Uterus (tissue), 3 donors: ENCODE measurements at regions not wholly inside any gene's neighbourhood (a gene's known extent, or its start where the extent isn't known, plus 50 kb on each side); places are given as distances from the start of the nearest gene placed in this dataset.
"Not testable (repeated sequence)": the region's sequence is repeated elsewhere in the genome, so short reads cannot be mapped to it uniquely, and the experiment has no call there.

Experiments
- DNase-seq, 2 donors: peaks; one replicate each; pipeline ENCODE4 v3.0.0-alpha.2; 2019 to 2020
- H3K27ac ChIP-seq, 2 donors: fragments of 200-600 bp; sonication (generic); 1 replicate in 1 of 2; 2 replicates in 1 of 2; pipeline ENCODE4 v1.5.1; 2016 to 2018
- H3K27me3 ChIP-seq, 2 donors: fragments of 200-600 bp; sonication (generic); one replicate each; pipeline ENCODE4 v1.5.1; 2018 to 2019; ENCODE audit warnings: control low read depth in 1 of 2
- H3K36me3 ChIP-seq, 2 donors: fragments of 200-600 bp; sonication (generic); one replicate each; pipeline ENCODE4 v1.5.1; 2019; ENCODE audit warnings: control low read depth in 1 of 2
- H3K4me1 ChIP-seq, 2 donors: fragments of 200-600 bp; sonication (generic); one replicate each; pipeline ENCODE4 v1.5.1; 2018 to 2019; ENCODE audit warnings: control low read depth in 1 of 2
- H3K4me3 ChIP-seq, 2 donors: fragments of 200-600 bp; sonication (generic); 1 replicate in 1 of 2; 2 replicates in 1 of 2; pipeline ENCODE4 v1.5.1; 2018 to 2019; ENCODE audit warnings: mild to moderate bottlenecking in 1 of 2
- H3K9me3 ChIP-seq, 2 donors: fragments of 200-600 bp; sonication (generic); one replicate each; pipeline ENCODE4 v1.5.1; 2019; ENCODE audit warnings: control low read depth in 1 of 2
- POLR2A ChIP-seq, 2 donors: fragments of 450-650 bp; IDR thresholded peaks; one replicate each; pipeline ENCODE4 v1.6.1; 2016; ENCODE audit warnings: antibody characterized with exemption in 2 of 2, mild to moderate bottlenecking in 1 of 2, moderate library complexity in 1 of 2
- intact Hi-C: fragments of 100-400 bp; cut with DNase I; formaldehyde crosslinking; loops from one replicate; pipeline ENCODE4 v1.15.1; 2023; ENCODE audit warnings: low total_unique reads
- TF ChIP-seq, protein P1 (sequence below), 4 experiments: fragments of 200-600 bp in 2 of 4; fragments of 450-650 bp in 2 of 4; sonication (generic) in 2 of 4; IDR thresholded peaks; one replicate each; pipeline ENCODE4 v1.5.1; 2016 to 2019; ENCODE audit warnings: antibody characterized with exemption in 4 of 4, mild to moderate bottlenecking in 2 of 4, moderate library complexity in 1 of 4
- donor health status: DM: yes; HTN: yes; CAD: no.

DNA sequence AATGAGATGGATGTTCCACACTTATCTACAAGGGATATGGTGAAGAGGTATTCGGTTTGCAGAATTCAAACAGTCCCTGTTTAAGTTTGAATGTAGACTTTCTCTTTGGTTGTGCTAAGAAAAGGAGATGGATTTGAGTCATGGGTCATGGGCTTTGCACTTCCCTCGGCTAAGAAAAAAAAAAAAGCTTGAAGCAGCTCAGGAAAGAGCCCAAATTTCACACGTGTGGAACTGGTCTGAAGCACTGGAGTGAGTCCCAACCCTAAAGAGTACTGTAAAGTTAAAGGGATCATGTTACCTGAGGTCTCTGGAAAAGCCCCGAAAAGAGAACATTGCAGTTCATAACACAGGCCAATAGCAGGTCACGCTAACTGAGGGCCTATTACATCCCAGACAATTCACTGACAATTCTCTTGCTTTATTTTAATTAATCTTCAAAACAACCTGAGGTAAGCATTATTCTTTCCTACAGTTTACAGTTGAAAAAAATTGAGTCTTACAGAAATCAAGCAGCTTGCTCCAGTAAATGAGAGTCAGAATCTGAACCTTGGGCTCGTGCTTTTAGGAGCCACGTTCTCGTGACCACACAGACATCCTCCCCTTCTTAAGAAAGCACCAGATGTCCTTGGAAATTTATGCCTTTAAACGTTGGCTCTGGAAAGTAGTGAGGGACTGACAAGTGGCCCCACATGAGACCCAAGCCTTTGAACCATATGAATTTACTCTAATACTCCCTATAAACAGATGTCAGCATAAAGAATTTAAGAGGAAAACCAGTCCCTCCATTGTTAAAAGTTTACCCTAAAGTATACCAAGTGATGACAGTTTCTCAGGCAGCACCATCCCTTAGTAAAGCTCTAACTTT is 89.3 kb downstream of the MAD2L1 start:
- H3K27ac ChIP-seq = no peak overlapping the region
- DNase-seq = no peak
- H3K9me3 ChIP-seq = no peaks in the 10 kb centered on the region
- no peak for TF ChIP-seq POLR2A (IDR thresholded peaks at IDR 0.05)
- TF ChIP-seq, protein P1, sequence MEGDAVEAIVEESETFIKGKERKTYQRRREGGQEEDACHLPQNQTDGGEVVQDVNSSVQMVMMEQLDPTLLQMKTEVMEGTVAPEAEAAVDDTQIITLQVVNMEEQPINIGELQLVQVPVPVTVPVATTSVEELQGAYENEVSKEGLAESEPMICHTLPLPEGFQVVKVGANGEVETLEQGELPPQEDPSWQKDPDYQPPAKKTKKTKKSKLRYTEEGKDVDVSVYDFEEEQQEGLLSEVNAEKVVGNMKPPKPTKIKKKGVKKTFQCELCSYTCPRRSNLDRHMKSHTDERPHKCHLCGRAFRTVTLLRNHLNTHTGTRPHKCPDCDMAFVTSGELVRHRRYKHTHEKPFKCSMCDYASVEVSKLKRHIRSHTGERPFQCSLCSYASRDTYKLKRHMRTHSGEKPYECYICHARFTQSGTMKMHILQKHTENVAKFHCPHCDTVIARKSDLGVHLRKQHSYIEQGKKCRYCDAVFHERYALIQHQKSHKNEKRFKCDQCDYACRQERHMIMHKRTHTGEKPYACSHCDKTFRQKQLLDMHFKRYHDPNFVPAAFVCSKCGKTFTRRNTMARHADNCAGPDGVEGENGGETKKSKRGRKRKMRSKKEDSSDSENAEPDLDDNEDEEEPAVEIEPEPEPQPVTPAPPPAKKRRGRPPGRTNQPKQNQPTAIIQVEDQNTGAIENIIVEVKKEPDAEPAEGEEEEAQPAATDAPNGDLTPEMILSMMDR (IDR thresholded peaks at IDR 0.05) = no peak
- H3K4me3 ChIP-seq = no peak overlapping the region
- H3K27me3 ChIP-seq = no peaks in the 10 kb centered on the region
- intact Hi-C loops = no loop called here
- H3K4me1 ChIP-seq = no peaks in the 10 kb centered on the region
- H3K36me3 ChIP-seq = no peaks in the 10 kb centered on the region

DNA sequence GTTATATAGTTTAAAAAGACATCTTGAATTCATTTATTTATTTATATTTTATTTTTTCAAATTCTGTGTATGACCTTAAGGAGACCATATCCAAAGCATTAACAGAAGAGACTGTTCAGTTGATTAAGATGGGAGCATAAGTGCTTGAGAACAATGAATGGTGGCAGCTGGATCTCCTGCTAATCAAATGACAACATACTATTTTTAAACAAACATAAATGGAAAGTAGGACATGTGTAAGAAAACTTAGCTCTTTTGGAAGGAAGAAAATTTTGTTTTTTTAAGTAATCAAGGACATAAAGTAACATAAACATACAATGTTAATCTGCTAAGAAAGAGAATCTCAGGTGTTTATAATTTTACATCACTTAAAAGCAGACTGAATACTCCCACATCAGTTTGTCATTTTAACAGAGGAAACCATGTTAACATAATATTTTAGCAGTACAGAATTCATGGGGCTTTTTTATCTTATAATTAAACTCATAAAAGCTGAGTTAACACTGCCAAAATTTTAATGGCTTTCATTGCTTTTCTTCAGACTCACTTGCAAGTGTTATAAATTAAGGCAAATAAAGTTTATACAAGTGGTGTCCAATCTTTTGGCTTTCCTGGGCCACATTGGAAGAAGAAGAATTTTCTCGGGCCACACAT is 95.1 kb downstream of the MAD2L1 start:
- intact Hi-C loops = no loop called here
- H3K9me3 ChIP-seq = no peaks in the 10 kb centered on the region
- no peaks in the 10 kb centered on the region for H3K36me3 ChIP-seq
- no peak for TF ChIP-seq POLR2A (IDR thresholded peaks at IDR 0.05)
- TF ChIP-seq, protein P1 (IDR thresholded peaks at IDR 0.05) = no peak
- H3K27ac ChIP-seq = no peak overlapping the region
- no peaks in the 10 kb centered on the region for H3K4me1 ChIP-seq
- no peak overlapping the region for H3K4me3 ChIP-seq
- DNase-seq = no peak
- no peaks in the 10 kb centered on the region for H3K27me3 ChIP-seq

DNA sequence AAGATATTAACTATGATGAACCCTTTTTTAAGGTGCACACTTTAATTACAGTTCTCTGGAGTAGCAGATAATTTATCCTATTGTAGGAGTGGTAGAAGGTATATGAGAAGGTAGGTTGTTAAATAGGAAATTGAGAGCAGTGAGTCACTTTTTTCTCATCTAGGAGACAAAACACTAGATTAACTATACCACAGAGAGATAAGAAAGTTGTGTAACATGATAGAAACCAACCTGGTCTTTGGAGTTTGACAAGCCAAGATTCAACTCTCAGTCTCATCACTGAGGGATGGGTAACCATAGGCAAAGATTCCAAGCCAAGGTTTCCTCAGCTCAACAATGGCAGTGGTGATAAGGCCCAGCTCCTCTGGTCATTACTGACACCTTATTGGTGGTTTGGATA is 104.0 kb downstream of the MAD2L1 start:
- TF ChIP-seq, protein P1 (IDR thresholded peaks at IDR 0.05) = no peak
- no peak for TF ChIP-seq POLR2A (IDR thresholded peaks at IDR 0.05)
- H3K27ac ChIP-seq = no peak overlapping the region
- no peaks in the 10 kb centered on the region for H3K36me3 ChIP-seq
- H3K27me3 ChIP-seq = no peaks in the 10 kb centered on the region
- no peaks in the 10 kb centered on the region for H3K9me3 ChIP-seq
- H3K4me3 ChIP-seq = no peak overlapping the region
- no peaks in the 10 kb centered on the region for H3K4me1 ChIP-seq
- intact Hi-C loops = no loop called here
- DNase-seq = no peak

DNA sequence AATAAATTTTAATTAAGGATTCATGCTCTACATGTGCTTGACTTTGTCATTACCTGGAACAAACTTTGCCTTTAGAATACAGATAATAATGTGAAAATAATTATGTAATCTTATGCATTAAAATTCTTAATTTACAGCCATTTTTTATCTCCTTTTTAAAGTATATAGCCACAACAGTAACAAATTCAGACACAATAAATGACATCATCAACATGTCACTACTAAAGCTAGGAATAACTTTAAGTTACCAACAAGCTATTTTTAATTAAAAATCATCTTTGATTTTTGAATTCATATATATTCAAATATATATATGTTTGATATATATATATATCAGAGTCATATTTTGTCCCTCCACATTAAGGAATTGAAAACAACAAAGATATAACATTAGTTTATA is 107.7 kb downstream of the MAD2L1 start:
- TF ChIP-seq POLR2A (IDR thresholded peaks at IDR 0.05) = no peak
- TF ChIP-seq, protein P1 (IDR thresholded peaks at IDR 0.05) = no peak
- H3K4me3 ChIP-seq = no peak overlapping the region
- no peaks in the 10 kb centered on the region for H3K27me3 ChIP-seq
- intact Hi-C loops = no loop called here
- no peaks in the 10 kb centered on the region for H3K4me1 ChIP-seq
- H3K36me3 ChIP-seq = no peaks in the 10 kb centered on the region
- no peaks in the 10 kb centered on the region for H3K9me3 ChIP-seq
- no peak overlapping the region for H3K27ac ChIP-seq
- no peak for DNase-seq

DNA sequence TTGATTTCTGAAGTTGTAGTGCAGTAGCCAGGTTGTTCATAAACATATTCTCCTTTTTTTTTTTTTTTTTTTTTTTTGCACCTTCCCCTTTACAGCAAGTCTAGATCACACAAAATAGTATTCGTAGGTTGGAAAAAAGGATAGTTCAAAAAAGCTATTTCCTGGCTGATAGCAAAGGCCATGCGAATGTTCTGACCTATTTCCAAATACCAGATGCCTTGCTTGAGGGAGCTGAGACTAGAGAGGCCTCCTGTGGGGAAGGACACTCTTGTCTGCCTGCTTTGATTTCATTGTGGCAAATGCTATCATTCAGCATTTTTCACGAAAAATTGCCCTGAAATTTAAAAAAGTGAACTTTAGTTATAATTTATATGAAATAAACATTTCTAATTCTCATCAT is 111.4 kb downstream of the MAD2L1 start:
- Histone ChIP-seq H3K27ac (no peak overlapping the region), H3K4me3 (no peak overlapping the region), H3K27me3 (no peaks in the 10 kb centered on the region), H3K9me3 (no peaks in the 10 kb centered on the region), H3K4me1 (no peaks in the 10 kb centered on the region), H3K36me3 (no peaks in the 10 kb centered on the region)
- DNase-seq = no peak
- intact Hi-C loops = no loop called here
- TF ChIP-seq, protein P1 (IDR thresholded peaks at IDR 0.05) = no peak
- TF ChIP-seq POLR2A (IDR thresholded peaks at IDR 0.05) = no peak

DNA sequence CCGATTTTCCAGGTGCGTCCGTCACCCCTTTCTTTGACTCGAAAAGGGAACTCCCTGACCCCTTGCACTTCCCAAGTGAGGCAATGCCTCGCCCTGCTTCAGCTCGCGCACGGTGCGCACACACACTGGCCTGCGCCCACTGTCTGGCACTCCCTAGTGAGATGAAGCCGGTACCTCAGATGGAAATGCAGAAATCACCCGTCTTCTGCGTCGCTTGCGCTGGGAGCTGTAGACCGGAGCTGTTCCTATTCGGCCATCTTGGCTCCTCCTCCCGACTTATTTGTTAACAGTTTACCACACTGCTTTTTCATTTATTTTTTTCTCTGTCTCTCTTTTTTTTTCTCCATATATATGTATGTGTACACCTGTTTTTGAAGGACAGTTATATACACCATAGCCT is 112.2 kb downstream of the MAD2L1 start:
- H3K27ac ChIP-seq, H3K9me3 ChIP-seq, H3K27me3 ChIP-seq, intact Hi-C loops, H3K4me3 ChIP-seq, H3K4me1 ChIP-seq, H3K36me3 ChIP-seq, DNase-seq: not testable (repeated sequence)
